ENCODE measurements at regions not wholly inside any gene's neighbourhood (a gene's known extent, or its start where the extent isn't known, plus 50 kb on each side); places are given as distances from the start of the nearest gene placed in this dataset.

DNA sequence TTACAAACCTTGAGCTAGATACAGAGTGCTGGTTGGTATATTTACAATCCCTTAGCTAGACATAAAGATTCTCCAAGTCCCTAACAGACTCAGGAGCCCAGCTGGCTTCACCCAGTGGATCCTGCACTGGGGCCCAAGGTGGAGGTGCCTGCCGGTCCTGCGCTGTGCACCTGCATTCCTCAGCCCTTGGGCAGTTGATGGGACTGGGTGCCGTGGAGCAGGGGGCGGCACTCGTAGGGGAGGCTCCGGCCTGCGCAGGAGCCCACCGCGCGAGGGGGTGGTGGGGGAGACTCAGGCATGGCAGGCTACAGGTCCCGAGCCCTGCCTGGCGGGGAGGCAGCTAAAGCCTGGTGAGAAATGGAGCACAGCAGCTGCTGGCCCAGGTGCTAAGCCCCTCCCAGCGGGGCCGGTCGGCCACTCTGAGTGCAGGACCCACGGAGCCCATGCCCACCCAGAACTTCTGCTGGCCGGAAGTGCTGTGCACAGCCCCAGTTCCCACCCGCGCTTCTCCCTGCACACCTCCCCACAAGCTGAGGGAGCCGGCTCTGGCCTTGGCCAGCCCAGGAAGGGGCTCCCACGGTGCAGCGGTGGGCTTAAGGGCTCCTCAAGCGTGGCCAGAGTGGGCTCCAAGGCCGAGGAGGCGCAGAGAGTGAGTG lies 1464.7 kb downstream of the EFNA5 start:
- no peak for ATAC-seq (ENCODE audit: low read depth)
- H4K91ac ChIP-seq (ENCODE audit: insufficient read depth, low read depth, low read length): no peak overlapping the region
- no peak overlapping the region for H4K8ac ChIP-seq (ENCODE audit: low read depth in 2 of 2, low read length in 2 of 2)
- no peaks in the 10 kb centered on the region for H3K9me1 ChIP-seq (ENCODE audit: insufficient read depth, low read length)
- in situ Hi-C loops (cut with MboI; ENCODE audit: low sequenced_read_pairs) (no loop called here), intact Hi-C loops (cut with micrococcal nuclease) (no loop called here), dilution Hi-C loops (cut with HindIII; ENCODE audit: low sequenced_read_pairs, unreplicated experiment) (no loop called here)
- H2AK9ac ChIP-seq (replicated peaks; ENCODE audit: low read depth, low read length, poor library complexity): no peak overlapping the region
- no peak overlapping the region for H3K9ac ChIP-seq (ENCODE audit: low read depth, low read length)
- H3K27ac ChIP-seq (ENCODE audit: insufficient read depth, low read length): no peak overlapping the region
- H2BK120ac ChIP-seq (ENCODE audit: low read depth, low read length): no peak overlapping the region
- H2AFZ ChIP-seq (replicated peaks; ENCODE audit: low read length, poor library complexity): no peak overlapping the region
- no peaks in the 10 kb centered on the region for H3K79me1 ChIP-seq (ENCODE audit: low read depth in 1 of 2, low read length in 2 of 2)
- no peak overlapping the region for H2AK5ac ChIP-seq (ENCODE audit: low read depth, low read length)
- ChIA-PET POLR2A (ENCODE audit: unreplicated experiment) (no interaction called here), CTCF (no interaction called here)
- no TSS peak for BruUV-seq (replicated peaks)
- H2BK20ac ChIP-seq (ENCODE audit: low read depth, low read length): no peak overlapping the region
- DNase-seq: no peak
- no peaks in the 10 kb centered on the region for H4K20me1 ChIP-seq (ENCODE audit: insufficient read depth, low read length)
- H3K27me3 ChIP-seq (ENCODE audit: control insufficient read depth, insufficient read depth, low read length): no peaks in the 10 kb centered on the region
- H3K18ac ChIP-seq (ENCODE audit: low read depth, low read length): no peak overlapping the region
- H3K4ac ChIP-seq (ENCODE audit: low read depth, low read length): no peak overlapping the region
- H3K4me2 ChIP-seq (ENCODE audit: low read depth, low read length): no peak overlapping the region
- H3K4me3 ChIP-seq (ENCODE audit: insufficient read depth, low read depth, low read length): no peak overlapping the region
- H3K36me3 ChIP-seq (ENCODE audit: control insufficient read depth, insufficient read depth, low read length): no peaks in the 10 kb centered on the region
- TF ChIP-seq RFX5 (IDR thresholded peaks at IDR 0.05; ENCODE audit: low read depth, low read length) (no peak), FOS (IDR thresholded peaks at IDR 0.05; ENCODE audit: low read depth, low read length) (no peak), SMC3 (IDR thresholded peaks at IDR 0.05; ENCODE audit: low read depth, low read length) (no peak), CHD1 (IDR thresholded peaks at IDR 0.05; ENCODE audit: low read depth, low read length) (no peak), RAD21 (IDR thresholded peaks at IDR 0.05; ENCODE audit: low read length) (no peak), MAFK (IDR thresholded peaks at IDR 0.05; ENCODE audit: low read depth, low read length) (no peak), NFE2L2 (IDR thresholded peaks at IDR 0.05; ENCODE audit: low read depth, low read length) (no peak)
- TF ChIP-seq, protein P1, sequence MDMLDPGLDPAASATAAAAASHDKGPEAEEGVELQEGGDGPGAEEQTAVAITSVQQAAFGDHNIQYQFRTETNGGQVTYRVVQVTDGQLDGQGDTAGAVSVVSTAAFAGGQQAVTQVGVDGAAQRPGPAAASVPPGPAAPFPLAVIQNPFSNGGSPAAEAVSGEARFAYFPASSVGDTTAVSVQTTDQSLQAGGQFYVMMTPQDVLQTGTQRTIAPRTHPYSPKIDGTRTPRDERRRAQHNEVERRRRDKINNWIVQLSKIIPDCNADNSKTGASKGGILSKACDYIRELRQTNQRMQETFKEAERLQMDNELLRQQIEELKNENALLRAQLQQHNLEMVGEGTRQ (IDR thresholded peaks at IDR 0.05; ENCODE audit: low read depth, low read length): no peak
- TF ChIP-seq, protein P2, sequence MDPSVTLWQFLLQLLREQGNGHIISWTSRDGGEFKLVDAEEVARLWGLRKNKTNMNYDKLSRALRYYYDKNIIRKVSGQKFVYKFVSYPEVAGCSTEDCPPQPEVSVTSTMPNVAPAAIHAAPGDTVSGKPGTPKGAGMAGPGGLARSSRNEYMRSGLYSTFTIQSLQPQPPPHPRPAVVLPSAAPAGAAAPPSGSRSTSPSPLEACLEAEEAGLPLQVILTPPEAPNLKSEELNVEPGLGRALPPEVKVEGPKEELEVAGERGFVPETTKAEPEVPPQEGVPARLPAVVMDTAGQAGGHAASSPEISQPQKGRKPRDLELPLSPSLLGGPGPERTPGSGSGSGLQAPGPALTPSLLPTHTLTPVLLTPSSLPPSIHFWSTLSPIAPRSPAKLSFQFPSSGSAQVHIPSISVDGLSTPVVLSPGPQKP (IDR thresholded peaks at IDR 0.05; ENCODE audit: borderline replicate concordance, low read depth, low read length): no peak
- no peaks in the 10 kb centered on the region for H3K9me3 ChIP-seq (ENCODE audit: control insufficient read depth, insufficient read depth, low read length)
- H4K5ac ChIP-seq (ENCODE audit: low read depth, low read length): no peak overlapping the region
- 91% methylated on average over 4 of the region's 25 CpGs; no CpG with 5 or more reads in 1 of the 2 experiments for WGBS, 2 experiments (ENCODE audit: extremely low coverage in 2 of 2, insufficient read length in 1 of 2)
- H3K14ac ChIP-seq (replicated peaks; ENCODE audit: low read depth, low read length): no peak overlapping the region
- H2BK15ac ChIP-seq (ENCODE audit: low read depth, low read length): no peak overlapping the region
- H3K4me1 ChIP-seq (ENCODE audit: control insufficient read depth, insufficient read depth, low read length): no peaks in the 10 kb centered on the region
- H2BK5ac ChIP-seq (ENCODE audit: low read depth, low read length, poor library complexity, severe bottlenecking): no peak overlapping the region
- H3K56ac ChIP-seq (ENCODE audit: extremely low read depth, insufficient read depth, low read length): no peak overlapping the region
- H3K23ac ChIP-seq (ENCODE audit: low read depth, low read length): no peak overlapping the region

Measured in IMR-90 (cell line).